ENCODE measurements at regions not wholly inside any gene's neighbourhood (a gene's known extent, or its start where the extent isn't known, plus 50 kb on each side); places are given as distances from the start of the nearest gene placed in this dataset.

- TF ChIP-seq POLR2A (IDR thresholded peaks at IDR 0.05; ENCODE audit: low read length) (no peak), GATA1 (IDR thresholded peaks at IDR 0.05; ENCODE audit: low read depth, low read length) (no peak)
Observed at GRCh38 chr17:68792042-68792685, 163.0 kb downstream of the ABCA8 start.

Measured in erythroblast (primary cell).